ENCODE measurements at regions not wholly inside any gene's neighbourhood (a gene's known extent, or its start where the extent isn't known, plus 50 kb on each side); places are given as distances from the start of the nearest gene placed in this dataset.

DNA sequence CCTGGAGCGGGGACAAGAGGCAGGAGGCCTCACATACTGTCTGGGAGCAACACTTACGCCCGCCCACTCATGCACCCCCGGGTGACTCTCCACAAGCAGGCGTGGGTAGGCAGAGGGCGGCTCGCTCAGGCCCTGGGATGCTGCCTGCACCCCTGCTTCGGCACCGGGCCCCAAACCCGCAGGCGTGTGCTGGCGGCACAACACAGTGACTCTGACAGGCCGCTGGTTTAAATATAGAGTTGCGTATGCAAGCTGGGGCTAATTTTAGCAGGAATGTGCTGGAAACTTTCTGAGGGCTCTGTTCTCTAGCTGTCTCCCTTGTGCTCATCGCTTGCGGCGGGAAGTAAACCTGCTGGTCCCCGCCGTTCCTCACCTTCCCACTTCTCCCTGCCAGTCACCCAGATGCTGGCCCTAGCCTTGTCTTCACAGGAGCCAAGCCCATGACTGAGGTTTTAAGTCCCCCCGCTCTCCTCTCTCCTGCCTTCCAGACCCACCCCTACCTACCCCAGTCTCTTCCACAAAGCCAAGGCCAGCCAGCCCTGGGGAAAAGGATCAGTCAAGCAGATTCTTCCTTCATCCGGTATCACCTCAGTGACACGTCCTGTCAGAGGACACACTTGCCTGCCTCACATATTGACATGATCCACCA is 94.5 kb upstream of the FOXP4 start:
- no peak for DNase-seq

DNA sequence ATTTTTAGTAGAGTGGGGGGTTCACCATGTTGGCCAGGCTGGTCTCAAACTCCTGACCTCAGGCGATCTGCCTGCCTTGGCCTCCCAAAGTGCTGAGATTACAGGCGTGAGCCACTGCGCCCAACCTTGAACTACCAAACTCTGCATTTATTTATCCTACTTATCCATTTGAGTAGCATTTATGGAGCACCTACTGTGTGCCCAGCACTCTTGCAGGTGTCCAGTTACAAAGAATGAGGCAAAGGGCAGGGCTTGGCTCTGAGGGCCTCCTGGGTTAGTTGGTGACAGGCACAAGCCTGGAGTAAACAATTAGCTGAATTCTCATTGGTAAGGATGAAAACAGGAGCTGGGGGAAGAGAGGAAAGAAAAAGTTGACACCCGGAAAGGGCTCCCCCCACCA is 93.4 kb upstream of the FOXP4 start:
- DNase-seq, result no peak

GRCh38 chr6:41453244-41453643 is 92.9 kb upstream of the FOXP4 start:
- DNase-seq, result no peak

- no peak for DNase-seq
Observed at GRCh38 chr6:41454189-41454789, 91.9 kb upstream of the FOXP4 start.

GRCh38 chr6:41455410-41455809 is 90.8 kb upstream of the FOXP4 start:
- DNase-seq, result no peak

DNA sequence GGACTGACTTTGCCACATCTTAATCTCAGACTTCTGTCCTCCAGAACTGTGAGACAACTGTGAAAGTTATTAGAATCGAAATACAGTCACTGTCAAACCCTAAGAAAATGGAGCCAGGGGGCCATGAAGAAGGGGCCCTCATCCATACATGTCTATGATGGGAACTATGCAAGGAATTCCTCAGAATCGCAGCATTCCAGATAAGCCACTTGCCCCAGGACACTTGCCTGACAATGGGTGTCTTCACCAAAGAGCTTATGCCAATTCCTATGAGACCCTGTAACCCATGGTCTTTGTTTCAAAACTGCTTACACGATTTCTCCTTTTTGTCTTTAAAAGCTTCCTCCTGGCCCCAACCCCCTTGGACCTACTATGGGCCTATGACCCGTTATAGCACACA is 90.4 kb upstream of the FOXP4 start:
- DNase-seq, result no peak

DNA sequence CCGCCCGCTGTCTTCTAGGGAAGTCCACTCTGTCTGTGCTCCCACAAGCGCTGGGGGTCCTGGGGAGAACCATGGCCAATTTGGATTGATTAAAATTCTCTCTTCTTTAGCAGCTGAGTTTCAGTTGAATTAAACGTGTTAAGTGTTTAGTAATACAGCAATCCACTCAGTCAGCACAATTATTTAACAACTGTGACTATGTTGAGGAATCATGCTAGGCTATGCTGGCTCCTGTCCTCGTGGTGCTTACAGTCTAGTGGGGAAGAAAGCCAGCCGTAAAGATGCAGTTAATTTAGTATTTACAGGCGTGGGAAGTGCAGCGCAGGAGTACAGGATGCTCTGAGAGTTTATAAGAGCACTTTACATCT is 88.9 kb upstream of the FOXP4 start:
- DNase-seq, result no peak

GRCh38 chr6:41459738-41460137 is 86.4 kb upstream of the FOXP4 start:
- no peak for DNase-seq

DNA sequence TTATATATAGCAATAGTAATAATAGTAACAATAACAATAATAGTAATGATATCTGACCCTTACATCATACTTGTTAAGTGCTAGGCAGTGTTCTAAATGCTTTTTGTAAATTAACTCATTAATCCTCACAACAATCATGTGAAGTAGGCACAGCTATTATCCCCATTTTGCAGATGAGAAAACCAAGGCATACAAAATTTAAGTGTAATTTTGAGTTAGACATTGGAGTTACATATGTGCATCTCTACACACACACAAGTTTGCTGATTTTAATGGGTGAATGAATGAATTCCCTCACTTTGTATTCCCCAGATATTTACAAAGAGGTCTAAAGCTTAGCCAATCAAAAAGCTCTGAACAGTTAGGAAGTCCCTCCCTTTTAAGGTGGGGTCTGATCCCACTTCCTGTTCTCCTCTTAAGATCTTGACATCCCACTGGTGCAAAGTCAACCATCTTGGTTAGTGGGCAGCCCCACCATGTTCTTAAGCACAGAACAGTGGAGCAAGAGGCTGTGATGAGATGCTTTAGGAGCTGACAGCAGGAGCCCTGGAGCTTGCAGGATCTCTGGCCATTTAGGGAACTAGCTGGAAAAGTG is 85.3 kb upstream of the FOXP4 start:
- DNase-seq, result no peak

DNA sequence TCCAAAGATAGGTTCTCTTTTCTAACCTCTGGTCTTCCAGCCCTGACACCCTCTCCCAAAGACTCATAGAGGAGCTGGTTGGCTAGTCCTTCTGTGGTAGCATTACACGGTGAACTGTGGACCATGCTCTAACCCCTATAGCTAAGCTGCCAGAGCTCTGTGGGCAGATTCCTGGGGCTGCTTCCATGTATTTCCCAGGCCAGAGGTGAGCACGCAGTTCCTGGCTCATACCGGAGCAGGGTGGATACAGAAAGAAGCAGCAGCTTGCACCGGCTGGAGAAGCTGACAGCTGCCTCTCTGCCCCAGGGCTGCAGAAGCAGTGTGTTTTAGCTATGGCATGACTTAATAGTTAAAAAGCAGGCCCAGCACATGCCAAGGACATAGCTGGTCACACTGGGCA is 84.1 kb upstream of the FOXP4 start:
- no peak for DNase-seq

DNA sequence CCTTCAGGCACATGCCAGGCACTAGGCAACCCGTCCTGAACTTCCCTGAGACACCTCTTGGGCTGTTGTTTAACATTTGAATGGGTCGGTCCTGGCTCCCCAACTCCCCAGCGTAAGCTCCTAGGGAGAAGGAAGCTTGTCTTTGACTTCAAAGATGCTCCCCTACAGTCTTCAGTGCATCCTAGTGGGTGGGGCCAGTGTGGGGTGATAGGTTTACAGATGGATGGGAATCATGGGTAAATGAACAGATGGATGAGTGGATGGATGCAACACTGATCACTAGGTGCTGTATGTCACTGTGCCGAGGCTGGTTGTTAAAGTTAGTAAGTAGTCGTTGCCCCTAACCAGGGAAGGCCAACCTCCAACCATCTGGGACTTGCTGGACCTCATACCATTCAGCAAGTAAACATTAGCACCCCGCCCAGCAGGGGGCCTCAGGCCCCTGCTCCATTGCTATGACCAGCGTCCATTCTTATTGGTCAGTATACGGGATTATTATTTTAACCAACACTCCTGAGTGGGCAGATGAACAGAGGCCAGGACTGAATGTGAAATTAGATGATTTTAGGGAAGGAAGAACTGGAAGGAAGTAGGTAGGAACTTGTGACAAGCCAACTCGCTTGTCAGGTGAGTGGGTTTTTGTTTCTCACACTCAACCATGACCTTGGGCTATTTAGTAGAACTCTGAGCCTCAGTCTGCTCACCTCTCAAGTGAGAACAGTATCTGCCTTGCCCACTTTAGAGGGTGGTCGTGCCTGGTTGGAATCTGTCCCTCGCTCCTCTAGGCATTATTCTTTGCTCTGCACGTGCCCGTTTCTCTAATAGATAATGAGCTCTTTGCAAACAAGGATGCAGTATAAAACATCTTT is 82.9 kb upstream of the FOXP4 start:
- DNase-seq, result no peak

DNA sequence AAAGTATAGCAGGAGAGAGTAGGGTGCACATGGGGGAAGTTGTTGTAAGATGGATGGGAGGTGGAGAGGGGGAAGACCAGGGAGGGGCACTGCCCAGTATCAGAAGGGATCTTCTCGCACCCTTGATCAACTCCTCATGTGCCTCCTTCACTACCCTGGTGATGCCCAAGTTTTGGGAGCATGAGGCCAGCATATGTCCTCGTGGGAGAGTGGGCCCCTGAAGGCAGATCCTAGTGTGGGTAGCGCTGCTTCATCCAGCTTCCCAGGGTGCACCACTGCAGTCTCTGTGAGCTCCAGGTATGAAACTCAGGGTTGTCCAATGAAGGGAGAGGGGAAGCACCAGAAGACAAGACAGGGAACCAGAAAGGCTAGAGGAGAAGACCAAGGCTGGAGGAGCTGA is 82.2 kb upstream of the FOXP4 start:
- DNase-seq, result no peak

- no peak for DNase-seq
Observed at GRCh38 chr6:41464481-41464880, 81.7 kb upstream of the FOXP4 start.

- no peak for DNase-seq
Observed at GRCh38 chr6:41466437-41466990, 79.7 kb upstream of the FOXP4 start.

DNA sequence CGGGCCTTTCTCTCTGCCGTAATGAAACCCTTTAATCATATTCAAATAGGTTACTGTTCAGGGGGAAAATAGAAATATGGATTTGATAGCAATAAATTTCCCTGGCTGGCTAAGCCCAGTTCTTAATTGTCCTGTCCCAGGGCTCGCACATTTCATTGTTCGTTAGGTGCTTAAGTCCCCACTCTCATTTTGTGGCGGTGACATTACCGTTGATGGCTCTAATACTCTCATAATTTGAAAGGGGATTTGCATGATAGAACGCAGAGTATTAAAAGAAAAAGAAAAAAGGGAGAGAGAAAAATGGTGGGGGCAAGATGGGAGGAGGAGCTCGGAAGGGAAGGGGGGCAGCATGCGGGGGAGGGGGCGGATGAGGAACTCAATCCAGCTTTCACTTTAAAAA is 79.1 kb upstream of the FOXP4 start:
- no peak for DNase-seq

- DNase-seq, result no peak
Observed at GRCh38 chr6:41467627-41468404, 78.4 kb upstream of the FOXP4 start.

DNA sequence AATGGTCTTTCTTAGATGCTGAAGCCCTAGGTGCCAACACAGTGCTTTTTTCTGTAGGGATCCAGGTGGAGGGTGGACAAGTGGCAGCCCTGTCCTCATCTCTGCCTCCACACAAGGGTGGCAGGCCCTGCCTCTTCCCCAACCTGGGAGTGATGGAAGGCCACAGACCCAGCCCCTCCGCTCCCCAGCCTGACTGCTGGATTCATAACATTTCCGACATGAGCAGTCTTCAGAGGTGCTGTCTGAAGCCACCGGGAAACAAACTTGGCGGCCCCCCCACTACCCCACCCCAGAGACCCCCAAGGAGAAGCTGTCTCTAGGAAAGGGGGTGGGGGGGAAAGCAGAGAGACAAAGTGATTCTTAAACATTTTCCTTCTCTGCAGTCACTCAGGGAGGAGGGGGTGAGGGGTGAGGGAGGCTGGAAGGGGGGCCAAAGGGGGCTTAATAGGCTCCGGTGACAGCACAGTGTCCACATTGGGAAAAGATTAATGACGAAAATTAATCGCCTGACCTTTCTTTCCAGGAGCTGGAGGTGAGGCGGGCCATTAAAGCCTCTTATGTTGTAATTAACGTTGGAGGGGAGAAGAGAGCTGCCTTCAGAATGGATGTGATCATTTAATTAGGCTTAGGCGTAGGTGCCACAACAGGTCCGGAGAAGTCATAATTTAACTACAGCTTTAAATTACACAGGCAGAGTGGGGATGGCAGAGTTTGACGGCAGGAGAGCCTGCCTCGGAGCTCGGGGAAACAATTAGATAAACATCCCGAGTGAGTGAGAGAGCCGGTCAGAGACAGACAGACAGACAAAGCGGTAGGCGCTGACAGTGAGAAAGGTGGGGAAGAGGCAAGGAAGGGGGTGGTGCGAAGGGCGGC is 76.8 kb upstream of the FOXP4 start:
- no peak for DNase-seq

- DNase-seq, result no peak
Observed at GRCh38 chr6:41470029-41470330, 76.2 kb upstream of the FOXP4 start.

DNA sequence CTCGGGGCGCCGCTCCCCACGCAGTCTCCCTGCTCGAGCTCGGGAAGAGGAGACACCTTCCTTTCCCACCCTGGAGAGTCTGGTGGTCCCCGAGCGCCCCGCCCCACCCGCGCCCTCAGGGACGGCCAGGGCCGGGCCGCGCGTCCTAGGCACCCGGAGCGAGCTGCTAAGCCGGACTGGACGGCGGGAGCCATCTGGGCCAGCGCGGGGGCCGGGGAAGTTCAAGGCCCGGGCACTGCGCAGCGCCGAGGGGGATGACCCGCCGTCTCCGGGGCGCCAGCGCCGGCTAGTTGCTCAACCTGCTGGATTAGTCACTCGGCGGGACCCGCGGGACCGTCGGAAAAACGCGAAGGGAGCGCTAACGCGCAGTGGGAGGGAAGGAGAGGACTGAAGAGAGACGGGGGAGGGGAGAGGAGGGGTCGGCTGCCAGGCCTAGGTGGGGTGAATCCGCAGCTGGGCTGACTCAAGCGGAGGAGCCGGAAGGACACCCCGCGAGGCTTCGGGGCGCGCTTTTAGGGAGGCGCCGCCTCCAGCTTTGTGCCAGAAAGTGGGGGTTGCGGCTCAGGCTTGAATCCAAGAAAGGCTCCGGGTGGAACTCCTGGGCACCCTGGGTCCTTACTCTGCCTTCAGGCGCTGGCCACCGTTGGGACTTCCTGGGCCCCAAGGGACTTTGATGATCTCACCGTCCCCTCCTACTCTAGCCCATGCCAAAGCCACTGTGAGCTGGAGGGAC is 75.7 kb upstream of the FOXP4 start:
- no peak for DNase-seq

DNA sequence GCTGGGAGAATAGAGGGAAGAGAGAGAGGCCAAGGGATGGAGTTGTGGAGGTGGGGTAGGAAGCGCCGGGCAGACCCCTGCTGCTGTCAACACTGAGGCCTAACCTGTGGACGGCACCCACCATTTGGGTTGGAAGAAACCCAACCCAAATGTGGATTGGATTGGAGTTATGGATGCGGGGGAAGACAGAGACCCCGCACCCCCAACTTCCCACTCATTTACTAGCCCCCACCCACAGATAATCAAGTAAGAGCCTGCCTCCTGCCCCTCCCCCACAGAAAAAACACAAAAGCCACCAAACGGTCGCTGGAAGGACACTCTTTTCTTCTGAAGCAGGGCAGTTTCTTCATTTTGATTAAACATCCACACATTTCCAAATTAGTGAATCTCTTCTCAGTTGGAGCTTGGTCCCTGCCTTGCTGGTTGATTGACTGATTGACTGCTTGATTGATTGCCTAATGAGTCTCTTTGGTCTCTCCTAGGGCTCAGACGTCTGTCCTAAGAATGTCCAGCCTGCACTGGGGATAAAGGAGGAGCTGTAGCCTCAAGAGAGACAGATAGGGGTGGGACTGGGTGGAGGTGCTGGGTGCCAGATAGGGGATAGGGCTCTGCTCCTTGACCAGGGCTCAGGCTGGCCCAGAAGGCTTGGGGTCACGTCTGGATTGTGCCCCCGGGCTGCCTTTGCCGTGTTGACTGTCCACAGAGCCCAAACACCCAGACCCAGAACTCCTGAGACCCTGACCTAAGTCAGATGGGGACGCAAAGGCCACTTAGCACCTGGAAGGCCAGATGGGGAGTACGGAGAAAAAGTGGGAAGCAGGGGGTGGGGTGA is 74.9 kb upstream of the FOXP4 start:
- DNase-seq, result no peak
